ENCODE measurements at regions not wholly inside any gene's neighbourhood (a gene's known extent, or its start where the extent isn't known, plus 50 kb on each side); places are given as distances from the start of the nearest gene placed in this dataset.

GRCh38 chr3:177760803-177761202, 563.5 kb upstream of the TBL1XR1 start:
- H3K9me3 Mint-ChIP-seq, result peaks cover 16% of the 10 kb centered on the region
- DNase-seq, result no peak
- H3K27me3 Mint-ChIP-seq, result no peaks in the 10 kb centered on the region
- no peaks in the 10 kb centered on the region for H3K4me1 Mint-ChIP-seq
- no peak overlapping the region for H3K27ac Mint-ChIP-seq
- no peak overlapping the region for H3K4me3 Mint-ChIP-seq
- peaks cover 7% of the 10 kb centered on the region for H3K36me3 Mint-ChIP-seq

- no peak for DNase-seq
- Mint-ChIP-seq H3K27me3 (no peaks in the 10 kb centered on the region), H3K27ac (no peak overlapping the region), H3K4me3 (no peak overlapping the region), H3K36me3 (peaks cover 6% of the 10 kb centered on the region), H3K9me3 (peaks cover 20% of the 10 kb centered on the region), H3K4me1 (no peaks in the 10 kb centered on the region)
These were observed 567.2 kb upstream of the TBL1XR1 start for GRCh38 chr3:177764377-177764912.

- no peaks in the 10 kb centered on the region for H3K4me1 Mint-ChIP-seq
- H3K4me3 Mint-ChIP-seq, result no peak overlapping the region
- H3K27me3 Mint-ChIP-seq, result no peaks in the 10 kb centered on the region
- H3K36me3 Mint-ChIP-seq, result peaks cover 7% of the 10 kb centered on the region
- H3K27ac Mint-ChIP-seq, result no peak overlapping the region
- H3K9me3 Mint-ChIP-seq, result peaks cover 16% of the 10 kb centered on the region
- no peak for DNase-seq
These were observed 567.7 kb upstream of the TBL1XR1 start for GRCh38 chr3:177764933-177765332.

- H3K27me3 Mint-ChIP-seq, result no peaks in the 10 kb centered on the region
- peaks cover 2% of the 10 kb centered on the region for H3K36me3 Mint-ChIP-seq
- H3K4me1 Mint-ChIP-seq, result no peaks in the 10 kb centered on the region
- no peak overlapping the region for H3K4me3 Mint-ChIP-seq
- H3K9me3 Mint-ChIP-seq, result peaks cover 10% of the 10 kb centered on the region
- no peak overlapping the region for H3K27ac Mint-ChIP-seq
- no peak for DNase-seq
These were observed 573.3 kb upstream of the TBL1XR1 start for GRCh38 chr3:177770383-177771230.

- Mint-ChIP-seq H3K36me3 (peaks cover 2% of the 10 kb centered on the region), H3K9me3 (peaks cover 10% of the 10 kb centered on the region), H3K4me1 (no peaks in the 10 kb centered on the region), H3K27ac (no peak overlapping the region), H3K27me3 (no peaks in the 10 kb centered on the region), H3K4me3 (no peak overlapping the region)
- no peak for DNase-seq
These were observed 574.5 kb upstream of the TBL1XR1 start for GRCh38 chr3:177771780-177772179.

- H3K4me3 Mint-ChIP-seq, result no peak overlapping the region
- peaks cover 6% of the 10 kb centered on the region for H3K9me3 Mint-ChIP-seq
- peaks cover 2% of the 10 kb centered on the region for H3K36me3 Mint-ChIP-seq
- H3K27me3 Mint-ChIP-seq, result no peaks in the 10 kb centered on the region
- no peak for DNase-seq
- peaks cover 4% of the 10 kb centered on the region for H3K4me1 Mint-ChIP-seq
- no peak overlapping the region for H3K27ac Mint-ChIP-seq
These were observed 575.8 kb upstream of the TBL1XR1 start for GRCh38 chr3:177772908-177773557.

- Mint-ChIP-seq H3K9me3 (peaks cover 6% of the 10 kb centered on the region), H3K4me1 (peaks cover 10% of the 10 kb centered on the region), H3K36me3 (peaks cover 2% of the 10 kb centered on the region), H3K4me3 (no peak overlapping the region), H3K27me3 (no peaks in the 10 kb centered on the region), H3K27ac (no peak overlapping the region)
- no peak for DNase-seq
These were observed 576.4 kb upstream of the TBL1XR1 start for GRCh38 chr3:177773717-177774116.

GRCh38 chr3:177776661-177777101, 579.4 kb upstream of the TBL1XR1 start:
- no peak overlapping the region for H3K27ac Mint-ChIP-seq
- H3K9me3 Mint-ChIP-seq, result peaks cover 3% of the 10 kb centered on the region
- H3K4me3 Mint-ChIP-seq, result no peak overlapping the region
- no peak for DNase-seq
- H3K36me3 Mint-ChIP-seq, result no peaks in the 10 kb centered on the region
- H3K27me3 Mint-ChIP-seq, result no peaks in the 10 kb centered on the region
- peaks cover 13% of the 10 kb centered on the region for H3K4me1 Mint-ChIP-seq

GRCh38 chr3:177777699-177778098, 580.4 kb upstream of the TBL1XR1 start:
- peaks cover 13% of the 10 kb centered on the region for H3K4me1 Mint-ChIP-seq
- no peak overlapping the region for H3K4me3 Mint-ChIP-seq
- DNase-seq, result peak; percentile 33
- H3K9me3 Mint-ChIP-seq, result peaks cover 3% of the 10 kb centered on the region
- H3K27me3 Mint-ChIP-seq, result no peaks in the 10 kb centered on the region
- H3K27ac Mint-ChIP-seq, result no peak overlapping the region
- no peaks in the 10 kb centered on the region for H3K36me3 Mint-ChIP-seq

- no peaks in the 10 kb centered on the region for H3K27me3 Mint-ChIP-seq
- no peak overlapping the region for H3K27ac Mint-ChIP-seq
- H3K4me3 Mint-ChIP-seq, result no peak overlapping the region
- H3K36me3 Mint-ChIP-seq, result no peaks in the 10 kb centered on the region
- H3K4me1 Mint-ChIP-seq, result peaks cover 13% of the 10 kb centered on the region
- DNase-seq, result no peak
- peaks cover 3% of the 10 kb centered on the region for H3K9me3 Mint-ChIP-seq
These were observed 581.4 kb upstream of the TBL1XR1 start for GRCh38 chr3:177778633-177779032.

GRCh38 chr3:177781686-177782161, 584.4 kb upstream of the TBL1XR1 start:
- H3K36me3 Mint-ChIP-seq, result no peaks in the 10 kb centered on the region
- peaks cover 3% of the 10 kb centered on the region for H3K9me3 Mint-ChIP-seq
- H3K27ac Mint-ChIP-seq, result no peak overlapping the region
- H3K27me3 Mint-ChIP-seq, result no peaks in the 10 kb centered on the region
- no peak overlapping the region for H3K4me3 Mint-ChIP-seq
- H3K4me1 Mint-ChIP-seq, result peaks cover 22% of the 10 kb centered on the region
- no peak for DNase-seq

- Mint-ChIP-seq H3K4me3 (no peak overlapping the region), H3K36me3 (peaks cover 3% of the 10 kb centered on the region), H3K9me3 (peaks cover 3% of the 10 kb centered on the region), H3K27me3 (no peaks in the 10 kb centered on the region), H3K4me1 (peaks cover 24% of the 10 kb centered on the region), H3K27ac (no peak overlapping the region)
- no peak for DNase-seq
These were observed 586.1 kb upstream of the TBL1XR1 start for GRCh38 chr3:177783338-177783737.

GRCh38 chr3:177783767-177784166, 586.5 kb upstream of the TBL1XR1 start:
- H3K9me3 Mint-ChIP-seq, result peaks cover 2% of the 10 kb centered on the region
- peaks cover 3% of the 10 kb centered on the region for H3K36me3 Mint-ChIP-seq
- H3K4me3 Mint-ChIP-seq, result no peak overlapping the region
- H3K4me1 Mint-ChIP-seq, result peaks cover 22% of the 10 kb centered on the region
- no peak for DNase-seq
- H3K27me3 Mint-ChIP-seq, result no peaks in the 10 kb centered on the region
- H3K27ac Mint-ChIP-seq, result no peak overlapping the region

- H3K9me3 Mint-ChIP-seq, result peaks cover 2% of the 10 kb centered on the region
- peaks cover 22% of the 10 kb centered on the region for H3K4me1 Mint-ChIP-seq
- peak overlapping the region; percentile 83 for H3K27ac Mint-ChIP-seq
- no peaks in the 10 kb centered on the region for H3K27me3 Mint-ChIP-seq
- H3K4me3 Mint-ChIP-seq, result no peak overlapping the region
- peaks cover 3% of the 10 kb centered on the region for H3K36me3 Mint-ChIP-seq
- no peak for DNase-seq
These were observed 590.2 kb upstream of the TBL1XR1 start for GRCh38 chr3:177787279-177788041.

- Mint-ChIP-seq H3K36me3 (peaks cover 3% of the 10 kb centered on the region), H3K27ac (no peak overlapping the region), H3K4me3 (no peak overlapping the region), H3K27me3 (no peaks in the 10 kb centered on the region), H3K9me3 (peaks cover 2% of the 10 kb centered on the region), H3K4me1 (peaks cover 22% of the 10 kb centered on the region)
- DNase-seq, result no peak
These were observed 592.2 kb upstream of the TBL1XR1 start for GRCh38 chr3:177789500-177789899.
